ENCODE measurements at regions not wholly inside any gene's neighbourhood (a gene's known extent, or its start where the extent isn't known, plus 50 kb on each side); places are given as distances from the start of the nearest gene placed in this dataset.
"Not testable (repeated sequence)": the region's sequence is repeated elsewhere in the genome, so short reads cannot be mapped to it uniquely, and the experiment has no call there.

GRCh38 chrX:125544856-125545255 is 225.2 kb downstream of the TEX13C start:
- Mint-ChIP-seq H3K9me3 (ENCODE audit: low read depth) (peaks cover 47% of the 10 kb centered on the region), H3K27ac (ENCODE audit: unreplicated experiment) (no peak overlapping the region), H3K27me3 (ENCODE audit: low read depth) (no peaks in the 10 kb centered on the region), H3K36me3 (ENCODE audit: low read depth) (no peaks in the 10 kb centered on the region), H3K4me3 (ENCODE audit: unreplicated experiment) (no peak overlapping the region), H3K4me1 (ENCODE audit: low read depth) (no peaks in the 10 kb centered on the region)
- no peak for DNase-seq (ENCODE audit: low spot score)
- no peak for TF ChIP-seq CTCF (IDR thresholded peaks at IDR 0.05)

- no peaks in the 10 kb centered on the region for H3K36me3 Mint-ChIP-seq (ENCODE audit: low read depth)
Observed at GRCh38 chrX:125577479-125577878, 257.8 kb downstream of the TEX13C start.

DNA sequence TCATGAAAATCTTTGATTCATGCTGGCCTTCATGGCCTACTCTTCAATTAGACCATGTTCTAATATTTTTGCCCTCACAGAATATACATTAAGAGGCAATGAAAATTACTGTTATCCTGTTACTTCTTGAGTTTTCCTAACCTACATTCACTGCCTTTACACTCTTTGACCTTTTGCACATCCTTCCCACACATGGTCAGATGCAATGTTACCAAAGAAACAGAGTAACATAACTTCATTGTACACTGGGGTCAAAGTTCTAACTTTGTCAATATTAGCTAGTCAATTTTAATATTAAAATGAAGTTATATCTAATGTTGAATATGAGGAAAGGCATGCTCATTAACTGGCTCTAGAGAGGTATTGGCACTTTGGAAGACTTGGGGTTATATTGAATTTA is 284.8 kb downstream of the TEX13C start:
- H3K36me3 Mint-ChIP-seq (ENCODE audit: low read depth) = no peaks in the 10 kb centered on the region
- H3K9me3 Mint-ChIP-seq (ENCODE audit: low read depth) = peaks cover 13% of the 10 kb centered on the region
- no peak overlapping the region for H3K27ac Mint-ChIP-seq (ENCODE audit: unreplicated experiment)
- no peak for DNase-seq (ENCODE audit: low spot score)
- TF ChIP-seq CTCF (IDR thresholded peaks at IDR 0.05) = no peak
- no peaks in the 10 kb centered on the region for H3K4me1 Mint-ChIP-seq (ENCODE audit: low read depth)
- no peak overlapping the region for H3K4me3 Mint-ChIP-seq (ENCODE audit: unreplicated experiment)
- H3K27me3 Mint-ChIP-seq (ENCODE audit: low read depth) = no peaks in the 10 kb centered on the region

More at GRCh38 chrX:125577479-125577878, 257.8 kb downstream of the TEX13C start:
- no peak for TF ChIP-seq CTCF (IDR thresholded peaks at IDR 0.05)
- no peak for DNase-seq (ENCODE audit: low spot score)
- no peaks in the 10 kb centered on the region for H3K27me3 Mint-ChIP-seq (ENCODE audit: low read depth)
- H3K27ac Mint-ChIP-seq (ENCODE audit: unreplicated experiment) = no peak overlapping the region
- no peaks in the 10 kb centered on the region for H3K4me1 Mint-ChIP-seq (ENCODE audit: low read depth)
- H3K4me3 Mint-ChIP-seq (ENCODE audit: unreplicated experiment) = no peak overlapping the region
- H3K9me3 Mint-ChIP-seq (ENCODE audit: low read depth) = peaks cover 20% of the 10 kb centered on the region

GRCh38 chrX:125605145-125605544 is 285.5 kb downstream of the TEX13C start:
- TF ChIP-seq CTCF (IDR thresholded peaks at IDR 0.05) = no peak
- Mint-ChIP-seq H3K27ac (ENCODE audit: unreplicated experiment) (no peak overlapping the region), H3K4me1 (ENCODE audit: low read depth) (no peaks in the 10 kb centered on the region), H3K27me3 (ENCODE audit: low read depth) (no peaks in the 10 kb centered on the region), H3K4me3 (ENCODE audit: unreplicated experiment) (no peak overlapping the region), H3K36me3 (ENCODE audit: low read depth) (no peaks in the 10 kb centered on the region), H3K9me3 (ENCODE audit: low read depth) (peaks cover 8% of the 10 kb centered on the region)
- no peak for DNase-seq (ENCODE audit: low spot score)

DNA sequence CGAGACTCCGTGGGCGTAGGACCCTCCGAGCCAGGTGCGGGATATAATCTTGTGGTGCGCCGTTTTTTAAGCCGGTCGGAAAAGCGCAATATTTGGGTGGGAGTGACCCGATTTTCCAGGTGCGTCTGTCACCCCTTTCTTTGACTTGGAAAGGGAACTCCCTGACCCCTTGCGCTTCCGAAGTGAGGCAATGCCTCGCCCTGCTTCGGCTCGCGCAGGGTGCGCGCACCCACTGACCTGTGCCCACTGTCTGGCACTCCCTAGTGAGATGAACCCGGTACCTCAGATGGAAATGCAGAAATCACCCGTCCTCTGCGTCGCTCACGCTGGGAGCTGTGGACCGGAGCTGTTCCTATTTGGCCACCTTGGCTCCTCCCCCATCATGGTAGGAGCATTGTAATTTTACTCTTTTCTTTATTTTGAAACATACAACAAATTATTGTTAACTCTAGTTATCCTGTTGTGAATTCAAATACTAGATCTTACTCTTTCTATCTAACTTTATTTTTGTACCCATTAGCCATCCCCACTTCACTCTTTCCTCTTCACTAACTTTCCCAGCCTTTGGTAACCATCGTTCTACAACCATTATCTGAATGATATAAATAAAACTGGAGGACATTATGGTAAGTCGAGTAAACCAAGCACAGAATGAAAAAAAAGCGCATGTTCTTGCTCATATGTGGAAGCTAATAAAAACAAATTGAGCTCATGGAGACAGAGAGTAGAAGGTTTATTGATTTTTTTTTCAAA is 295.1 kb downstream of the TEX13C start:
- H3K4me1 Mint-ChIP-seq (ENCODE audit: low read depth); H3K36me3 Mint-ChIP-seq (ENCODE audit: low read depth); H3K27me3 Mint-ChIP-seq (ENCODE audit: low read depth); H3K4me3 Mint-ChIP-seq (ENCODE audit: unreplicated experiment); DNase-seq (ENCODE audit: low spot score); H3K27ac Mint-ChIP-seq (ENCODE audit: unreplicated experiment): not testable (repeated sequence)
- H3K9me3 Mint-ChIP-seq (ENCODE audit: low read depth) = peaks cover 22% of the 10 kb centered on the region

Data from chondrocyte (in vitro differentiated cells).